NB4 (cell line): ENCODE measurements at regions not wholly inside any gene's neighbourhood (a gene's known extent, or its start where the extent isn't known, plus 50 kb on each side); places are given as distances from the start of the nearest gene placed in this dataset.

Experiments
- DNase-seq: peaks from one replicate; pipeline ENCODE4 v3.0.0; 2010; ENCODE audit warnings: low read depth
- H3K4me3 ChIP-seq: one replicate; pipeline ENCODE4 v1.5.1; 2011; ENCODE audit warnings: mild to moderate bottlenecking, low read depth, low read length, moderate library complexity
- CTCF ChIP-seq: IDR thresholded peaks from one replicate; pipeline ENCODE4 v1.5.1; 2012; ENCODE audit warnings: low read depth, low read length
- MAX ChIP-seq: IDR thresholded peaks from 2 replicates; pipeline ENCODE4 v1.6.1; 2011; ENCODE audit warnings: low read depth, low read length
- MYC ChIP-seq: IDR thresholded peaks from 2 replicates; pipeline ENCODE4 v1.6.1; 2011; ENCODE audit warnings: low read depth, low read length
- POLR2A ChIP-seq: IDR thresholded peaks from 2 replicates; pipeline ENCODE4 v1.6.1; 2011; ENCODE audit warnings: mild to moderate bottlenecking; ENCODE audit not compliant: insufficient read length; ENCODE audit errors: extremely low read depth

- DNase-seq = no peak
- H3K4me3 ChIP-seq = no peak overlapping the region
- TF ChIP-seq CTCF (no peak), MYC (no peak), POLR2A (no peak), MAX (no peak)
These were observed 315.7 kb downstream of the FOXL1 start for GRCh38 chr16:86894029-86894567.

GRCh38 chr16:86894925-86895324 lies 316.6 kb downstream of the FOXL1 start:
- no peak for DNase-seq
- H3K4me3 ChIP-seq = no peak overlapping the region
- TF ChIP-seq POLR2A (no peak), CTCF (no peak), MAX (no peak), MYC (no peak)

GRCh38 chr16:86895606-86896005 lies 317.3 kb downstream of the FOXL1 start:
- H3K4me3 ChIP-seq = no peak overlapping the region
- TF ChIP-seq MAX = no peak
- no peak for TF ChIP-seq MYC
- TF ChIP-seq POLR2A = no peak
- no peak for TF ChIP-seq CTCF

GRCh38 chr16:86896976-86897375 lies 318.6 kb downstream of the FOXL1 start:
- no peak for TF ChIP-seq POLR2A
- TF ChIP-seq MAX = no peak
- no peak for TF ChIP-seq CTCF
- no peak for TF ChIP-seq MYC
- DNase-seq = no peak
- no peak overlapping the region for H3K4me3 ChIP-seq

More at GRCh38 chr16:86895606-86896005, 317.3 kb downstream of the FOXL1 start:
- no peak for DNase-seq

- H3K4me3 ChIP-seq = no peak overlapping the region
- TF ChIP-seq POLR2A = no peak
- no peak for TF ChIP-seq MYC
- no peak for TF ChIP-seq MAX
- TF ChIP-seq CTCF = no peak
- DNase-seq = no peak
These were observed 319.1 kb downstream of the FOXL1 start for GRCh38 chr16:86897486-86897885.
